ENCODE measurements at regions not wholly inside any gene's neighbourhood (a gene's known extent, or its start where the extent isn't known, plus 50 kb on each side); places are given as distances from the start of the nearest gene placed in this dataset.

DNA sequence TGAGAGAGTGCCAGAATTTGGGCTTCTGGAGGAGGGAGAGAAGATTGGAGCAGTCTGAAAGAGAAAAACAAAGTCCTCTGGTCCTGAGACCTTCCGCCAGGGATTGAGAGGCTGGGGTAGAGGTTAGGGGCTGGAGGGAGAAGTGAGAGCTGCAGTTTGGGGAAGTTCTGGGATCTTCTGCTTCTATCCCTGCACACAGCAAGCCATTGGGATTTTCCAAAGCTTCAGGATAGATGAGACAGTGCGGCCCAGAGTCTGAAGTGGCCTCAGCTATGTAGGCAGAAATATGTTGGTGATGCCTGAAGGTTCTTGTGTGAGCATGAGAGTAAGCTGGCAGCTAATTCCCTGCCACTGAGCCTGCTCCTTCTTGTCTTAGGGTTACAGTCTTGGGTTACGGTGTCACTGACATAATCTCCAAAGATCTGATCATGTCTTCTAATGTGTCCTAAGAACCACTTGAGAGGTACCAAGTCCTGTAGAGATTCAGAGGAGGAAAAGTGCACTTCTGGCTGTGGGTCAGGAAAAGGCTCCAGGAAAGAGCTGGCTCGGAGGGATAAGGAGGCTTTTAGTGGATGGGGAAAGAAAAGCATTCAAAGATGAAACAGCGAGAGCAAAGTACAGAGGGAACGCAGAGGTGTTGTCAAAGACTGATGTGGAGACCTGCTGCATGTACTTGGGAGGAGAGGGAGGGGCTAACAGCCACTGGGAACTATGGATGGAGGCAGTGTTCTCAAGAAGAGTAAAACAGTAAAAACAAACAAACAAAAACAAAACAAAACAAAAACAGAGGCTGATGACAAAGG, 131.1 kb upstream of the MYLIP start:
- no peak for ATAC-seq (replicated peaks)
- Mint-ChIP-seq H3K36me3 (ENCODE audit: insufficient read depth) (peaks cover 3% of the 10 kb centered on the region), H3K9me3 (no peaks in the 10 kb centered on the region), H3K27me3 (peaks cover 0 to 12% of the 10 kb centered on the region in 2 donors), H3K4me1 (ENCODE audit: low read depth in 2 of 2) (peaks cover 17 to 24% of the 10 kb centered on the region in 2 donors), H3K4me3 (no peak overlapping the region), H3K27ac (no peak overlapping the region)
- no peak for DNase-seq

DNA sequence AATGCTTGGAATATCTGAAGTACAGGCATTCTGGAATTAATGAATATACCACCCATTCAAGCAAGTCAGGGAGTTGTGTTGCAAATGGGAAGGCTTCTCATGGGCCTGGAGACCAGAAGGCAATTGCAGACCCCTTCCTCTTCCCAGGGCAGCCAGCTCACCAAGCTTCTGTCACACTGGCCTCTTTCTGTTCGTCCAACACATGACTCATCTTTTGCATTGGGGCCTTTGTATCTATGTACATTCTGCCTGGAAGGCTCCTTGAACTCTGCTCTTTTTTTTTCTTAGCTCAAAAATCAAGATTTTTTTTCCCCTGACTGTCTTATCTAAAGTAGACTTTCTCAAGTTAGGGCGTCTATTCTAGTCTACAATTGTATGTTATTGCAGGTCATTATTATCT, 132.9 kb upstream of the MYLIP start:
- no peaks in the 10 kb centered on the region for H3K9me3 Mint-ChIP-seq
- H3K27ac Mint-ChIP-seq = no peak overlapping the region
- DNase-seq = no peak
- H3K27me3 Mint-ChIP-seq = peaks cover 0 to 12% of the 10 kb centered on the region in 2 donors
- H3K36me3 Mint-ChIP-seq (ENCODE audit: insufficient read depth) = peaks cover 3% of the 10 kb centered on the region
- H3K4me3 Mint-ChIP-seq = no peak overlapping the region
- H3K4me1 Mint-ChIP-seq (ENCODE audit: low read depth in 2 of 2) = peaks cover 17 to 24% of the 10 kb centered on the region in 2 donors
- no peak for ATAC-seq (replicated peaks)

- no peaks in the 10 kb centered on the region for H3K9me3 Mint-ChIP-seq
- H3K27ac Mint-ChIP-seq = no peak overlapping the region
- H3K4me1 Mint-ChIP-seq (ENCODE audit: low read depth in 2 of 2) = peaks cover 17 to 24% of the 10 kb centered on the region in 2 donors
- H3K27me3 Mint-ChIP-seq = peaks cover 0 to 12% of the 10 kb centered on the region in 2 donors
- no peak for ATAC-seq (replicated peaks)
- H3K36me3 Mint-ChIP-seq (ENCODE audit: insufficient read depth) = peaks cover 3% of the 10 kb centered on the region
- no peak overlapping the region for H3K4me3 Mint-ChIP-seq
- no peak for DNase-seq
Observed at GRCh38 chr6:15995493-15995892, 133.4 kb upstream of the MYLIP start.

- H3K4me3 Mint-ChIP-seq = peak overlapping the region; percentile 38 to 43
- H3K9me3 Mint-ChIP-seq = no peaks in the 10 kb centered on the region
- H3K36me3 Mint-ChIP-seq (ENCODE audit: insufficient read depth) = peaks cover 3% of the 10 kb centered on the region
- ATAC-seq (replicated peaks) = peak; percentile 32
- no peak for DNase-seq
- peak overlapping the region; percentile 3 to 82 for H3K27ac Mint-ChIP-seq
- peaks cover 17 to 24% of the 10 kb centered on the region in 2 donors for H3K4me1 Mint-ChIP-seq (ENCODE audit: low read depth in 2 of 2)
- peaks cover 0 to 12% of the 10 kb centered on the region in 2 donors for H3K27me3 Mint-ChIP-seq
Observed at GRCh38 chr6:15994814-15995459, 133.9 kb upstream of the MYLIP start.

GRCh38 chr6:15993716-15994228, 135.1 kb upstream of the MYLIP start:
- peaks cover 0 to 12% of the 10 kb centered on the region in 2 donors for H3K27me3 Mint-ChIP-seq
- peaks cover 20 to 24% of the 10 kb centered on the region in 2 donors for H3K4me1 Mint-ChIP-seq (ENCODE audit: low read depth in 2 of 2)
- ATAC-seq (replicated peaks) (peak; percentile 98), DNase-seq (peak; percentile 5 to 34 (median 18))
- H3K27ac Mint-ChIP-seq = peak overlapping the region in 1 of 2 donors; percentile 11
- no peaks in the 10 kb centered on the region for H3K9me3 Mint-ChIP-seq
- peak overlapping the region; percentile 38 to 43 for H3K4me3 Mint-ChIP-seq
- peaks cover 3% of the 10 kb centered on the region for H3K36me3 Mint-ChIP-seq (ENCODE audit: insufficient read depth)

GRCh38 chr6:15990179-15990578, 138.7 kb upstream of the MYLIP start:
- Mint-ChIP-seq H3K27ac (peak overlapping the region; percentile 20 to 39), H3K9me3 (no peaks in the 10 kb centered on the region), H3K36me3 (ENCODE audit: insufficient read depth) (peaks cover 3% of the 10 kb centered on the region), H3K4me3 (no peak overlapping the region), H3K27me3 (no peaks in the 10 kb centered on the region), H3K4me1 (ENCODE audit: low read depth in 2 of 2) (peaks cover 16 to 19% of the 10 kb centered on the region in 2 donors)
- ATAC-seq (replicated peaks) (no peak), DNase-seq (no peak)

- no peaks in the 10 kb centered on the region for H3K9me3 Mint-ChIP-seq
- DNase-seq (no peak), ATAC-seq (replicated peaks) (no peak)
- peaks cover 3% of the 10 kb centered on the region for H3K36me3 Mint-ChIP-seq (ENCODE audit: insufficient read depth)
- H3K27ac Mint-ChIP-seq = no peak overlapping the region
- no peak overlapping the region for H3K4me3 Mint-ChIP-seq
- H3K4me1 Mint-ChIP-seq (ENCODE audit: low read depth in 2 of 2) = peaks cover 8 to 11% of the 10 kb centered on the region in 2 donors
- H3K27me3 Mint-ChIP-seq = no peaks in the 10 kb centered on the region
Observed at GRCh38 chr6:15989397-15989796, 139.5 kb upstream of the MYLIP start.

- ATAC-seq (replicated peaks) (no peak), DNase-seq (no peak)
- peaks cover 0 to 3% of the 10 kb centered on the region in 2 donors for H3K4me1 Mint-ChIP-seq (ENCODE audit: low read depth in 2 of 2)
- H3K36me3 Mint-ChIP-seq (ENCODE audit: insufficient read depth) = no peaks in the 10 kb centered on the region
- H3K4me3 Mint-ChIP-seq = no peak overlapping the region
- peaks cover 0 to 5% of the 10 kb centered on the region in 2 donors for H3K27me3 Mint-ChIP-seq
- no peaks in the 10 kb centered on the region for H3K9me3 Mint-ChIP-seq
- H3K27ac Mint-ChIP-seq = no peak overlapping the region
Observed at GRCh38 chr6:15987569-15987968, 141.3 kb upstream of the MYLIP start.

DNA sequence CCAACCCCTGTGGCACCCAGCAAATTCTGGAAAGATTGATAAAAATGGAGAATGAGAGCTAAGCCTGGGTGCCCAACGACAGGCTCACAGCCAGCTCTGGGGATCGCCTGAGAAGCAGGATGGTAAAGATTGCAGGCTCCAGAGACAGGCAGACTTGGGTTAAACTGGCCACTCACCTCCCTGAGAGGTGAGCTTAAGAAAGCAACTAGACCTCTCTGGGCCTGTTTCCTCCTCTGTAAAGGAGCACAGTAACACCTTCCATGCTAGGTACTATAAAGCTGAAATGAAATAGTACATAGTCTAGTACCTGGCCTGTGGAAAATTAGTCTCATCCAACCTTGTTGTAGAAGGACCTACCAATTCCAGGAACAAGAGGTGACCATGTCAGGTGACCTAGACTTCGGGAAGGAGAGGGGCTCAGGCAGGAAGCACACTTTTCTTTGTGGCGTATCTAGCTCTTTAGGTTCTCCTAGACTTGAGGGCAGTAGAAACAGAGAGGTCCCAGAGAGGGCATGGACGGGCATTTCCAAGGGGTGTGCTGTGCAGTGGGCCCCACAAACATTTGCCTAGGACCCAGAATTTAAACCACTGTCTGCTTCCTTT, 142.8 kb upstream of the MYLIP start:
- no peak overlapping the region for H3K4me3 Mint-ChIP-seq
- DNase-seq = no peak

DNA sequence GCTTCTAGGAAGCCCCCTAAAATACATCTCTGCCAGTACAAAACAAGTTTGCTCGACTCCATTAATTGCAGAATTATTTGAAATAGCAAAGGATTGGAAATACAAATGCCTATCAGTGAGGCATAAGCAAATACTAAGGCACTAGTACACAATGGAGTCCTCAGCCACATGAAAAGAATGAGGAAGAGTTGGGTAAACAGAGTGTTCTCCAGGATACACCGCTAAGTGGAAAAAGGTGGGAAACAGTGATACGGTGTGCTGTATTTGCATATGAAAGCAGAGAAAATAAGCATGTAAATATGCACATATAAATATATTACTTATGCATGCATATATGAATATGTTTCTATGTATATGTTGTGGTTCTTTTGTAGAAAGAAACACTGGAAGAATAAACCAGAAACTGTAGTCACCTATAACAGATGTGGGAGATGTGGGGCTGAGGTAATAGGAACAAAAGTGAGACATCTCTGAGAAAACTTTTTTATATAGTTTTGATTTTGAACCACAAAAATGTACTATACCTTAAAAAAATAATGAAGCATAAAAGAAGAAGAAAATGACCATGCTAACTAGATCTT, 143.4 kb upstream of the MYLIP start:
- Mint-ChIP-seq H3K4me3 (no peak overlapping the region), H3K27me3 (peaks cover 10% of the 10 kb centered on the region in 2 donors), H3K27ac (no peak overlapping the region), H3K4me1 (ENCODE audit: low read depth in 2 of 2) (peaks cover 0 to 3% of the 10 kb centered on the region in 2 donors), H3K9me3 (no peaks in the 10 kb centered on the region), H3K36me3 (ENCODE audit: insufficient read depth) (no peaks in the 10 kb centered on the region)
- DNase-seq = no peak
- no peak for ATAC-seq (replicated peaks)

More for the DNA sequence above, 142.8 kb upstream of the MYLIP start:
- Mint-ChIP-seq H3K4me1 (ENCODE audit: low read depth in 2 of 2) (peaks cover 0 to 3% of the 10 kb centered on the region in 2 donors), H3K9me3 (no peaks in the 10 kb centered on the region), H3K27me3 (peaks cover 3 to 10% of the 10 kb centered on the region in 2 donors), H3K36me3 (ENCODE audit: insufficient read depth) (no peaks in the 10 kb centered on the region), H3K27ac (no peak overlapping the region)
- no peak for ATAC-seq (replicated peaks)

- Mint-ChIP-seq H3K4me1 (ENCODE audit: low read depth in 2 of 2) (no peaks in the 10 kb centered on the region), H3K36me3 (ENCODE audit: insufficient read depth) (no peaks in the 10 kb centered on the region), H3K27me3 (peaks cover 10 to 11% of the 10 kb centered on the region in 2 donors), H3K4me3 (no peak overlapping the region), H3K9me3 (no peaks in the 10 kb centered on the region), H3K27ac (no peak overlapping the region)
- DNase-seq (no peak), ATAC-seq (replicated peaks) (no peak)
Observed at GRCh38 chr6:15981956-15982355, 146.9 kb upstream of the MYLIP start.

DNA sequence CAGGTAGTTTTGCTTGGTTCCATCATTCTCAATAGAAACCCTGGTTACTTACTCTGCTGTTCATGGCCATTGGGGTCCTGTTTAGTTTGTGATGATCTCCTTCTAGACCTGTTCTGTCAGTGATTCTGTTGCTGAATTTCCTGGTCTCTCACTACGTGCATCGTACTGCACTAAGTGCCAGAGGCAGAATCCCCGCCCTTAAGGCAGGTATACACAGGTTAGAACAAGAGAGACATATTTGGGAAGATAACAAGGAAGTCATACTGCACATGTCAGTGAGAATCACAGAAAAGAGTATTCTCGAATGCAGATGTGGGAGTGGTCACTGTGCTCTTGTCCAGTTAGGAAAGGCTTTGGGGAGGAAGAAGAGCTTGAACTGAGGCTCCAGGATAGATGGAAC, 148.1 kb upstream of the MYLIP start:
- Mint-ChIP-seq H3K27me3 (peaks cover 10 to 11% of the 10 kb centered on the region in 2 donors), H3K4me3 (no peak overlapping the region), H3K9me3 (no peaks in the 10 kb centered on the region), H3K4me1 (ENCODE audit: low read depth in 2 of 2) (no peaks in the 10 kb centered on the region), H3K27ac (no peak overlapping the region), H3K36me3 (ENCODE audit: insufficient read depth) (no peaks in the 10 kb centered on the region)
- no peak for ATAC-seq (replicated peaks)
- no peak for DNase-seq

DNA sequence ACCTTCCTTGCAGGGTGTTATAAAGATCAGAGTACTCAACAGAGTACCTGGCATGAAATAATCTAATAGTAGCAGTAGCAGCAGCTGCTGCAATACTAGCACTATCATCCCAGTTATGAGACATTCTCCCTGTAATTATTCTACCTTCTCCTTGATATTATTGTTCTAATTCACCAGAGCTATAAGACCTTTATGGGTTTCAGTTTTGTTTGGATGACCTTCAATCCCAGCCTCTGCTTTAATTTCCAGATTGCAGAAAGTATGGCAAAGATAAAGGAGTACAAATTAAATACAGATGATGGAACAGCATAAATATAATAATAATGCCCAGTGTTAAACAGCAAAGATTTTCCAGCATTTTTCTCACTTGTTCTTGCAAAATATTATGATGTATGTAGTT, 150.5 kb upstream of the MYLIP start:
- Mint-ChIP-seq H3K27ac (no peak overlapping the region), H3K9me3 (peaks cover 2 to 8% of the 10 kb centered on the region in 2 donors), H3K4me1 (ENCODE audit: low read depth in 2 of 2) (no peaks in the 10 kb centered on the region), H3K27me3 (peaks cover 10 to 11% of the 10 kb centered on the region in 2 donors), H3K4me3 (no peak overlapping the region), H3K36me3 (ENCODE audit: insufficient read depth) (no peaks in the 10 kb centered on the region)
- ATAC-seq (replicated peaks) = no peak
- DNase-seq = no peak
